NCI-H128 (cell line): ENCODE measurements at regions not wholly inside any gene's neighbourhood (a gene's known extent, or its start where the extent isn't known, plus 50 kb on each side); places are given as distances from the start of the nearest gene placed in this dataset.

Experiments used
- DNase-seq: peaks from one replicate; lab custom pipeline; 2025; ENCODE audit not compliant: unreplicated experiment; lab: John Stamatoyannopoulos, UW

GRCh38 chr3:176969066-176969465 is 228.2 kb downstream of the TBL1XR1 start:
- DNase-seq, result no peak

DNA sequence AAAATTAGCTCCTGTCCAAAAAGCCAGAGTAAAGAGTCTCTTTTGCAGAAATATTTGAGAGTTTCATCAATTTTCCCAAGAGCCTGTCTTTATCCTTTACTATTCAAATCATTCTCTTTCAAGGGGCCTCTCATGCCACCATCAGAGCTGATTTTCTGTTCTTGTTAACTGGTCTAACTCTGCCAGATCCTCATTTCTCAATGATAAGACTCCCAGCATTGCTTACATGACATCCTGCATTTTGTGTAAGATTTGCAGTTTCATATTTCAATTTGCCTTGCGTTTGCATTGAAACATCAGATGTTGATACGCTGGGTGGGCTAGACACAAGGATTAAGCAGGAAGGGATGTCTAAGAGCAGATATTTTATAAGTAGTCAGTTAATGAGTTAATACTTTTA is 228.7 kb downstream of the TBL1XR1 start:
- no peak for DNase-seq

DNA sequence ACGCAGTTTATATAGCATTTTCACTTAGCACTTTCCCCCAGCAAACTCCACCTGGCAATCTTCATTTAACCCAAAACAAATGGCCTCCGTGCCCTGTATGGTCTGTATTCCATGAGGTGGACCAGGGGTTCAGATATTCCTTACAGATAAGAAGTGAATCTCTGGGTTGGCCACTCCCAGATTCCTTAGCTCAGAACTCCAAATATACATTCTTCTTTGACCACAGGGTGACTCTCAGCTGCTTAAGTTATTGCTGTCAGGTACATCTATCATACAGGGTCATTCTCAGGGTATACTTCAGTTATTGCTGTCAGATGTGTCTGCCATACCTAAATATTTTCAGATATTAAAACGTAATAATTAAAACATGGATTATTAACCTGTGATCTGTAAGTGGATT is 229.8 kb downstream of the TBL1XR1 start:
- DNase-seq, result no peak

DNA sequence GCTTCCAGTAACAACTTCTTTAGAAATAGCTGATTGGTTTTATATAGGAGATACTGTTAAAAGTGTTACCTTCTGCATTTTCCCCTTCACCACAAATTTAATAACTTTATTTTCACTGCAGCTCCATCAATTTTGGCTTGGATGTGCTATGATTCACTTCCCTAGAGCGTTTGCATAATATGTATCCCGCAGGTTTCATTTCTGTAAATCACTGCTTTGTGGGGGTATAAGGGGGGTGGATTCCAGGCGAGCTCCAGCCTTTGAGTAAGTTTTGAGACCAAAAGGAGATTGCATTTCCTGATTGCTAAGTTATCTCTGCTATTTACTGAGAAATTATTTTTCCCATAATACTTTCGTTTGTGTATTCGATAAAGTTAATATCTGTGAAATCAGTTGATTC is 232.6 kb downstream of the TBL1XR1 start:
- no peak for DNase-seq

DNA sequence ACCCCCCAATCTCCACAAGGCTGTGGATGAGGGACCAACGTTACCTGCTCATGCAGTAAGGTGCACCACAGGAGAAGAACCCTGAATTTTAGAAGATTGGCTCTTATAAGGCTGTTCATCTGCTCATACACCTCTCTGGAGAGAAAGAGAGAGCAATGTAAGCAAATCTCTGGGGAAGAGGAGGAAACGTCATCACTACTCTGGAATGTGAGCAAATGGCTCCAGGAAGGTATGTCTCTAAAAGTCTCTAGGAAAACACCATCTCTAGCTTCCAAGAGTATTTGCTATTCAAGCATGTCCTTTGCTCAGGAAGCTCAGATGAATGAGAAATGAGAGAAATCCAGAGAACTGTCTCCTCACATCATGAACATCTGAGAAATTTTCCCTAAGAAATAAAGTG is 235.4 kb downstream of the TBL1XR1 start:
- no peak for DNase-seq

DNA sequence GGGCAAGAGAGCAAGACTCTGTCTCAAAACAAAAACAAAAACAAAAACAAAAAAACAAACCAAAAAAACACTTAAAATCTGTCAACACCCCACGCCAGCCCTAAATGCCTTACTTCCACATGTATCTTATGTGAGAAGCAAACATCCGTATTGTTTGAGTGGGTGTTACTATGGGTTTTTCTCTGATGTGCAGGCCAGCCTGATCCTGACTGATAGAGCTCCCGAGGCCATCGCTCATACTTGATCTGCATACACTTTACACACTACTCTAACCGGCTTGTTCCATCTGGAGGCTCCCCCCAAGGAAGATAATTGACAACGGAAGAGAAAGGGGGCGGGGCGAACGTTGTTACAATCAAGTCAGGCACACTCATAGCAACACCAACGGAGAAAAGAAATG is 237.4 kb downstream of the TBL1XR1 start:
- no peak for DNase-seq

DNA sequence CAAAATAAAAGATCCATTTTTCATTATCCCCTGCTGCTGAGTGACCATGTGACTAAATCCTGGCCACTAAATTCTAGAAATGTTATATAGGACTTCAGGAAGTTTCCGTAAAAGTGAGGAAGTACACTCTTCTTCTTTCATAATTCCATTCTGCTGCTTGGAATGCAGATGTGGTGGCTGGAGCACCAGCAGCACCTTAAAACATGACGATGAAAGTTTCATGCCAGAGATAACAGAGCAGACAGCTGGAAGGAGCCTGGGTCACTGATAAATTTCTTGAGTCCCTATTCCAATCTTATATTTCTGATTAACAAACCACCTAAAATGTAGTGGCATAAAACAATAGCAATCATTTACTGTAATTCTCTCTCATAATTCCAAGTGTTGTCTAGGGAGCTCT is 238.7 kb downstream of the TBL1XR1 start:
- DNase-seq, result no peak

GRCh38 chr3:176954517-176954916 is 242.8 kb downstream of the TBL1XR1 start:
- DNase-seq, result no peak

DNA sequence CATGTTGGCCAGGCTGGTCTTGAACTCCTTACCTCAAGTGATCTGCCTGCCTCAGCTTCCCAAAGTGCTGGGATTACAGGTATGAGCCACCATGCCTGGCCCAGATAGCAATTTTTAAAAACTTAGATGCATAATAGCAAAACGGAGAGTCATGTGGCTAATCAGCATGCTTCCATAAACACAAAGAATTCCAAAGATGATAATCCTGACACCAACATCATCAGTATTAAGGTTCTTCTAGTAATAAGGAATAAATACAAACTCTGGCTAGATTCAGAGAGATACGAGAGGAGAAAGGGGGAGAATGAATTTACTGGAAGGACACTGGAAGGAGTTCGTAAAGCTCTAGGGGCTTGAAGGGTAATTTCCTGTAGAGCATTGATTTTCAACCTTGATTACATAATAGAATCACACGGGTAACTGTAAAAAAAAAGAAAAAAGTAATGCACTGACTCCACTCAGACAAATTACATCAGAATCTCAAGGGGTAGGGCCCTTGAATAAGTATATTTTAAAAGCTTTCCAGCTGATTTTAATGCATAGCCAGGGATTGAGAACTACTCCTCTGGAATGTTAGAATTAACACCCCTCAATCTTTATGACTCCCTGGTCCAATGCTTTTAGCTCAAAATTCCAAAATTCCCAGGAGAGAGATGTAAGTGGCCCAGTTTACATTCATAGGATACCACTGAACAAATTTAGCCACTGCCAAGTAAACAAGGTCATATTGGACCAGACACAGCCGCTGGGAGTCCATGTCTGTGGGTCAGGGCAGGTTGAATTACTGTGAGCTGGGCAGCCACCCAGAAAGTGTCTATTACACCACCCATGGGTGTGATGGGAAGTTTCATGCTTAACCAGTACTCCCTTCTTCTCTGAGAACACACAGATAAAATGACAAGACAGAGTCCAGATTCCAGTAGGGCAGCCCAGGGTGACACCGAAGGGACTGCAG is 243.9 kb downstream of the TBL1XR1 start:
- DNase-seq, result no peak

DNA sequence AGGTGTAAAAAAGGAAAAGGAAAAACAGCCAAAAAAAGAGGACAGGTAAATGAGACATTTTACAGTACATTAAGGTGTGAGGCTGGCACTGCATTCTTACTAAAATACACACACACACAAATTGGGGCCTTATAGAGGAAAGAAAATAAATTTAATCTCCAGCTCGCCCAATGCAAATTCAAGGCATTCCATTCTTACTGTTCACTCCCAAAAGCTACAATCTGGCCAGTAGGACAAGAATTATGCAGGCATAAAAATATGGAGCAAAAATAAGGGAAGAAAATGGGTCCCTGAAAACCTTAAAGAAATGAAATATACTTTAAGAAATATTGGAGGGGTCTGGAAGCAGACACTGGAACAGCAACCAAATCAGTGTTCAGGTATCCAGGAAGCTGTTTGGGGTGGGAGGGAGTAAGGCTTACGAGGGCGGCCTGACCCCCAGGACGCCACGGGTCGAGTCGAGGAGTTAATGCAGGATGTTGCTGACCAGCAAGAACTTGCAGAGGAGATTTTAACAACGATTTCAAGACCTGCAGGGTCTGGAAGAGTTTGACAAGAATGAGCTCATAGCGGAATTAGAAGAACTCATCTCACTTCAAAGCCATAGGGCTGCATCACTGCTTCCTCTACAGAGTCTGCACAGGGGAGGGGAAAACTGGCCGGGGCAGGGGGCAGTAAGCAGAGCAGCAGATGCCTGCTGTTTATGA is 245.5 kb downstream of the TBL1XR1 start:
- DNase-seq, result no peak

- DNase-seq, result no peak
Measured at GRCh38 chr3:176951144-176951543, 246.1 kb downstream of the TBL1XR1 start.

DNA sequence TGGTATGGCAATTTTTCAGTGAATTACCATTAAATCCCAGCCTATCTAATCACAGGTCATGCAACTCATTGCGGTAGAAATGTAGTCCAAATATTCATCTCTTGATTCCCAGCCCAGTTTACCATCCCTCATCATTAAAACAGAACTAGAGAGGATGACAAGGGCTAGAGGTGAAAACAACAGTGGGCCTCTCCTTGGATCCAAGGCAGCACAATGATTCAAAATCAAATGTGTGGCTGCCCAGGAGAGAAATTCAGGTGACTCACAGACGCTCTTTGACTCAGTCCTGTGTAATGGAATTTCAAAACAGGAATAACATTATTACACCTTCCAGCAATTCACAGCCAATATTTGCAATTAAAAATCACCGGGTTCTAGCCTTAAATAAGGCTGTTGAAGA is 246.5 kb downstream of the TBL1XR1 start:
- DNase-seq, result no peak

DNA sequence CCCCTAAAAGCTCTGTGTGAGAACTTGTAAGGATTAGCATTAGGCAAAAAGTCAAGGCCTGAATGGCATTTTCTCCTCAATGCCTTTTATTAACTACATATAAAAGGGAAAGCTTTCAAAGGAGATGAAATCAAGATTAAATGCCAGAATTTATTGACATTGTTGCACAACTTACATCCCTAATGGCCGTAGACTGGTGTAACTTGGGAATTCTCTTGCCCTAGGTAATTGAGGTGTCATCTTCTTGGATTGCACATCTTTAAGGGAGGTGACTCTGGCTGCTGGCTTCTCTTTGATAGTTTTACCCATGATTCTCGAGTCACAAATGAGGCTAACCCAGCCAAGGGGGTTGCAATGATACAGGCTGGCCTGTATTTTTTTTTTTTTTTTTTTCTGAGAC is 249.1 kb downstream of the TBL1XR1 start:
- DNase-seq, result no peak

DNA sequence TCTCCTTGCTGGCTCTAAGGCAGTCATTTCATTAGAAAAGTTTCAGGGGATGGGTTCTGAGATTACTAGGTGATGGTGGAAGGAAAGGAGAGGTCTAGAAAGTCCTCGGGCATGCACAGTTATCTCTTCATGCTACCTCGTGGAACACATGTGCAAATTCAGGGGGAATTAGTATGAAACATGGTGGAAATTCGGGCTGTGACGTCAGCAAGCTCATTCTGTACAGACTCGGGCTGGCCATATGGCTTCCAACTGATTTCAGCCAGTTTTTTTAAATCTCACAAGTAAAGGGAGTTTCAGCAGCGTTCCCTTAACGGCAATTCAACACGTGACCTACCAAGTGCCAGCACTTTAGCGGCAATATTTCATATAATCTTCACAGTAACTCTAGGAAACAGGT is 251.1 kb downstream of the TBL1XR1 start:
- no peak for DNase-seq

- no peak for DNase-seq
Measured at GRCh38 chr3:176942305-176942704, 255.0 kb downstream of the TBL1XR1 start.

DNA sequence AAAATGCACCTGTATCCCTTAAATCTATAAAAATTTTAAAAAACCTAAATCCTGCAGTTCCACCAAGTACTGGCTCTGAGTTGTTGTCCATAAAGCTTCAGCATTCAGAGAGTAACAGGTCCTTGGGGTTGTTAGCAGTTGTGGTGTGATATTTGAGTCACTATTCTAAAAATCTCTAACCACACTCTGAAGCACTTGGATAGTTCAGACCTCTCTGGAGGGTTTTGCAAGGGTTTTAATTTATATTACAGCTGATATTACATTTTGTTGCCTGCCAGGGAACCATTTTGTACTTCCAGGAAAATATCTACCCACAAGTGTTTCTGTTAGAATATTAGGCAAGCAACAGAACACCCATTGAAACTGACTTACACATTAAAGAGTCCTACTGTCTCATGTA is 255.6 kb downstream of the TBL1XR1 start:
- no peak for DNase-seq

DNA sequence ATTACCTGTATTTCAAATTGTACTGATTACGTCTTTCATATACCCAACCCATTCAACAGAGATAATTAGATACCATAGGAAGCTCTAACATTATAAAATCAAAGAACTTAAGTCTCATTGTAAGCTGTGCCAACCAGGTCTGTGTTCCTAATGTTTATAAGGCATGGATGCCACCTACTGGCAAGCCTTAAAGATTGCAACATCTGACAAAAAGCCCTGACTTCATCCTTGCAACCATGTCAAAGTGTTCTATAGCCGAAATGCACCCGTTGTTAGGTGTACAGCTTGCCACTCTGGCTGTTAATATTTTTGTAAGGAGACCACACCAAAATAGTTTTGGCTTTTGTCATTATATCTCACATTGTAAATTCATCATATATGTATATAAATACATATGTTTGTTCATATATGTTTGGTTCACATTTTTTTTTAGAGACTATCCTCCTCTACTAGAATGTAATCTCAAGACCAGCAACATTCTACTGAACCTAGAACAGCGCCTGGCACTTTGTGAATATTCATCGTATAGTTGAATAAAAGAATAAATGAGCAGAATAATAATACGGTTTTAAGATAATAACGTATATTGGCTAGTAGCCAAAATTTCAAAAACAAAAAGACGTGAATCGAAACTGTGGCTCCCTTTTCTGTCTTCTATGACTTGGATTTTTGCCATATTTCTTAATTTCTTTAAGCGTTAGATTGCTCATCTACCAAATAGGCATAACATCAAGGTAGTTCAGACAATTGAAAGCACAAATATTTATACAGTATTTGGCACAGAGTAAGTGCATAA is 258.1 kb downstream of the TBL1XR1 start:
- DNase-seq, result peak; percentile 52

DNA sequence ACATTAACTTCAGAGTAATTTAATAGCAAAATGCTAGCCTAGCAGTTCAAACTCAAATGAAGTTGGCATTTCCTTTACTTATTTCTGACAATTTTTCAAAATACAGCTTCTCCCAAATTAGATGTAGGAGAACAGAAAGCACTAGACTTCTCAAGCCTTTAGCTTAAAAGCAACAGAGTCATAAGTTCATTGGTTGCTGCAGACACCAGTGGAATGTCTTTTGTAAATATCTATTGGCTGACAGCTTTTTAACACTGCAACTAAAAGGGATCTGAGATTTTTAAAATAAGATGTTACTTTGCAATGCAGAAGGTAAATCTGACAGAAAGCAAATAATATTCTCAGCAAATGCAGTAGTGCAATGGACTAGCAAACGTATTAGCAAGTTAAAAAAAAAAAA is 259.3 kb downstream of the TBL1XR1 start:
- no peak for DNase-seq

DNA sequence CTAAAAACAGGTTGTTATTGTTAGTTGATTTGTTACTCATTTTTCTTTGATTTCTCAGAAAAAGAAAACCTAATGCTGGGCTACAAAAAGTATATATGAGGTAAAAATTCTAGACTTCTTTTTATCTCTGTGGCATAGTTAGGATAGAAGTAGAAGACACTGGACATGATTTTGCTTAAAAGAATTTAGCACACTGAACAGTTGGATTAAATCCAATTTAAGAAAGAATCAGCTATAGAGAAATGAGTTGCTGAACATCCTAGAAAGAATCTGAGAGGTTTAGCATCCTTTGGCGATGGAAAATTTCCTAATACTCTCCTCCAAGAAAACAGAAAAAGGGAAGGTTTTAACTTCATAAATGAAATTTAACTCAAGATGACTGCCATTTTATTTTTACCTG is 259.7 kb downstream of the TBL1XR1 start:
- DNase-seq, result no peak

DNA sequence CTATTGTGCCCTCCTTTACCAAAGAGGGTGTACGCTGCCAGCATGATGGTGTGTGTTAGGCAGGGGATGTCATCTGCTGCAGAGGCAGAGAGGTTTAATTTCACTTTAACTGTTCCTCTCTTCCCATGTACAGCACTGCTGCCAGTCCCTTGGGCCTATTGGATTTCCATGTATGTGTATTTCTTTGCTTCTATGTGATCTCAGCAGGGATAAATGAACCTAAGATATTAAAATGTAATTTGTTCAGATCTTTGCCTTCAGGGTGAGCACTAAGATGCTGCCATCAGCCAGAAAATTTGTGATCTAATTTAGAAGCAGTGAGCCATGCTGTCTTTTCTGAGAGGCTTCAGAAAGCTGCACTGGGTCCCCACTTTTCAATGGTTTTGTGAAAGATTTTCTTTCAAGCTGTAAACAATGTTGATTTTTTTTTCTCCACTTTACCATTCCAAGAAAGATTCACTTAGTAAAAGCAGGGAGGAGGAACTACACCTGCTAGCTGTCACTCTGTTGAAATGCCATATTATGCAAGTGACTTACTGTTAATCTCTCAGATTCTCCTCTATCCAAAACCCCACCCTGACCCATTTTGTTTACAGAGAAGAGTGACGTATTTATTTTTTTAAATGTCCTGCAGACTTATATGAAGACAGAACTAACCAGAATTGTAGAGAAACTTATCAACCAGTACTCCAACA is 261.9 kb downstream of the TBL1XR1 start:
- peak; percentile 44 for DNase-seq

DNA sequence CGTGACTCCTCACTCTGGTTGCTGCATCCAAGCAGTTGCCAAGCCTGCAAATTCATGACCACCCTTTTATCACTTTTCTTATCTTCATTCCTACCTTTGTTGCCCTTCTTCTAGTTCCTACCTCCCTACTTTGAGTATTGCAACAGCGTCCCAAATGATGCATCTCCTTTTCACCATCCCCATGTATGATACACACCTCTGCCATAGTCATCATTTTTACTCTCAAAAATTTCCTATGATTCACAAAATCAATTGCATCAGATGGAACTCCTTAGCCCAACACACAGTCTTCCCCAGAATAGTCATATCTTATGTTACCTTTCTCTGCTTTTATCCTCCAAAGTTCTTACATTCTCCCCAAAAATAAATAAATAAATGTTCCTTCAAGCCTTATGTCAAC is 262.6 kb downstream of the TBL1XR1 start:
- DNase-seq, result no peak
